MCF 10A (cell line): ENCODE measurements at regions not wholly inside any gene's neighbourhood (a gene's known extent, or its start where the extent isn't known, plus 50 kb on each side); places are given as distances from the start of the nearest gene placed in this dataset.

Source experiments
- BruUV-seq: library from RNA; stranded (reverse); fragments of 400-500 nt; replicated peaks from 2 replicates; lab custom pipeline; 2021; lab: Mats Ljungman, UMichigan
- CTCF ChIA-PET: fragments of 300-600 bp; sonication (Branson Sonifier 250); formaldehyde crosslinking; extraction: SDS; loops from one replicate; lab custom pipeline; 2021; ENCODE audit warnings: antibody characterized with exemption, inconsistent platforms; lab: Yijun Ruan, JAX
- POLR2A ChIA-PET: fragments of 300-600, 350-650 bp; sonication (Branson Sonifier 250); formaldehyde crosslinking; extraction: SDS; loops from one replicate; lab custom pipeline; 2020; ENCODE audit warnings: antibody characterized with exemption, inconsistent platforms; lab: Yijun Ruan, JAX
- DNase-seq: peaks from one replicate; pipeline ENCODE4 v3.0.0-alpha.2; 2018; ENCODE audit not compliant: unreplicated experiment
- H3K27ac Mint-ChIP-seq: one replicate; pipeline ENCODE4 v1.8.0; 2022; ENCODE audit warnings: mild to moderate bottlenecking, low read depth, mixed read lengths; ENCODE audit not compliant: unreplicated experiment
- H3K27me3 Mint-ChIP-seq: one replicate; pipeline ENCODE4 v1.8.0; 2022; ENCODE audit warnings: mixed read lengths; ENCODE audit not compliant: insufficient read depth, unreplicated experiment
- H3K36me3 Mint-ChIP-seq: one replicate; pipeline ENCODE4 v1.8.0; 2022; ENCODE audit warnings: mild to moderate bottlenecking, moderate library complexity, mixed read lengths; ENCODE audit not compliant: insufficient read depth, unreplicated experiment
- H3K4me1 Mint-ChIP-seq: one replicate; pipeline ENCODE4 v1.8.0; 2022; ENCODE audit warnings: mixed read lengths; ENCODE audit not compliant: insufficient read depth, unreplicated experiment
- H3K4me3 Mint-ChIP-seq: one replicate; pipeline ENCODE4 v1.8.0; 2022; ENCODE audit warnings: mild to moderate bottlenecking, moderate library complexity, mixed read lengths; ENCODE audit not compliant: unreplicated experiment
- H3K9me3 Mint-ChIP-seq: one replicate; pipeline ENCODE4 v1.8.0; 2022; ENCODE audit warnings: mixed read lengths; ENCODE audit not compliant: unreplicated experiment
- intact Hi-C: fragments of 100-400 bp; cut with micrococcal nuclease; formaldehyde crosslinking; loops from 2 replicates; pipeline ENCODE4 v1.14.1; 2022
- TF ChIP-seq, protein P1 (sequence below): fragments of 200-600 bp; IDR thresholded peaks from one replicate; pipeline ENCODE4 v1.8.0; 2022; ENCODE audit warnings: antibody characterized with exemption, mild to moderate bottlenecking; ENCODE audit not compliant: unreplicated experiment

DNA sequence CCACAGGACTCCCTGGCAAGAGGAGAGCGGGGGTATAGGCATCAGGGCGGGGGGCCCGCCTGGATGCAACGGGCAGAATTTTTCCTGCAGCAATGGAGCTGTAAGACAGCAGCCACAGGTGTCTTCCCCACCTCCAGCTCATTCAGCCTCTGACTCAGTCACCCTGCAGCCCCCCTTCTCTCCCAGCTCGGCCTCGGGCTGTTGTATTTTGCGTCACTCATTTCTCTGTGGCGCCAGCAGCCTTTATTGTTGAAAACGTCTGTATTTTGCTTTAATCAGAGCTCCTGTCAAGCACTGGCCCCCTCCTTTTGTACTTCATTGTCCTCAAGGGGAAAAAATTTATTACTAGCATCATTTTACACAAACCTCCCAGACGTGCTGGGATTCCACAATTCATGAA is 117.7 kb downstream of the WSCD1 start:
- H3K27ac Mint-ChIP-seq: no peak overlapping the region
- peak; percentile 11 for DNase-seq
- POLR2A ChIA-PET: no interaction called here
- TF ChIP-seq, protein P1, sequence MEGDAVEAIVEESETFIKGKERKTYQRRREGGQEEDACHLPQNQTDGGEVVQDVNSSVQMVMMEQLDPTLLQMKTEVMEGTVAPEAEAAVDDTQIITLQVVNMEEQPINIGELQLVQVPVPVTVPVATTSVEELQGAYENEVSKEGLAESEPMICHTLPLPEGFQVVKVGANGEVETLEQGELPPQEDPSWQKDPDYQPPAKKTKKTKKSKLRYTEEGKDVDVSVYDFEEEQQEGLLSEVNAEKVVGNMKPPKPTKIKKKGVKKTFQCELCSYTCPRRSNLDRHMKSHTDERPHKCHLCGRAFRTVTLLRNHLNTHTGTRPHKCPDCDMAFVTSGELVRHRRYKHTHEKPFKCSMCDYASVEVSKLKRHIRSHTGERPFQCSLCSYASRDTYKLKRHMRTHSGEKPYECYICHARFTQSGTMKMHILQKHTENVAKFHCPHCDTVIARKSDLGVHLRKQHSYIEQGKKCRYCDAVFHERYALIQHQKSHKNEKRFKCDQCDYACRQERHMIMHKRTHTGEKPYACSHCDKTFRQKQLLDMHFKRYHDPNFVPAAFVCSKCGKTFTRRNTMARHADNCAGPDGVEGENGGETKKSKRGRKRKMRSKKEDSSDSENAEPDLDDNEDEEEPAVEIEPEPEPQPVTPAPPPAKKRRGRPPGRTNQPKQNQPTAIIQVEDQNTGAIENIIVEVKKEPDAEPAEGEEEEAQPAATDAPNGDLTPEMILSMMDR: no peak
- peaks cover 5% of the 10 kb centered on the region for H3K4me1 Mint-ChIP-seq
- intact Hi-C loops: no loop called here
- H3K4me3 Mint-ChIP-seq: no peak overlapping the region
- CTCF ChIA-PET: no interaction called here
- peaks cover 7% of the 10 kb centered on the region for H3K9me3 Mint-ChIP-seq
- no peaks in the 10 kb centered on the region for H3K36me3 Mint-ChIP-seq
- H3K27me3 Mint-ChIP-seq: peaks cover 52% of the 10 kb centered on the region
- no TSS peak for BruUV-seq

DNA sequence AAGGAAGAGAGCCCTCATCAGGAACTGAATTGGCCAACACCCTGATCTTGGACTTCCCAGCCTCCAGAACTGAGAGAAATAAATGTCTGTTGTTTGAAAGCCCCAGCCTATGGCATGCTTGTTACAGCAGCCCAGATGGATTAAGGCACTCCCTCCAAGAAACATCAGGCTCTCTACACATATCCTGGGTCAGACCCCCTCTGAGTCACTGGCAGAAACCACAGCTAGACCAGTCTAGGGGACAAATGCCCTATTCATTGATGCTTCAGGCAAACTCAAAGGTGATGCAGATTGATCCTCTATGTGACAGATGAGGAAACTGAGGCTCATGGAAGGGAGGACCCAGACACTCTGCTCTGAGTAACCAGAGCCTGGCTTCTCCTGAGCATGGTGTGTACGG is 116.8 kb downstream of the WSCD1 start:
- Mint-ChIP-seq H3K4me3 (no peak overlapping the region), H3K27me3 (peaks cover 52% of the 10 kb centered on the region), H3K27ac (no peak overlapping the region), H3K9me3 (no peaks in the 10 kb centered on the region), H3K36me3 (no peaks in the 10 kb centered on the region), H3K4me1 (peaks cover 5% of the 10 kb centered on the region)
- TF ChIP-seq, protein P1: no peak
- no TSS peak for BruUV-seq
- POLR2A ChIA-PET: no interaction called here
- no peak for DNase-seq
- CTCF ChIA-PET: no interaction called here
- intact Hi-C loops: no loop called here

DNA sequence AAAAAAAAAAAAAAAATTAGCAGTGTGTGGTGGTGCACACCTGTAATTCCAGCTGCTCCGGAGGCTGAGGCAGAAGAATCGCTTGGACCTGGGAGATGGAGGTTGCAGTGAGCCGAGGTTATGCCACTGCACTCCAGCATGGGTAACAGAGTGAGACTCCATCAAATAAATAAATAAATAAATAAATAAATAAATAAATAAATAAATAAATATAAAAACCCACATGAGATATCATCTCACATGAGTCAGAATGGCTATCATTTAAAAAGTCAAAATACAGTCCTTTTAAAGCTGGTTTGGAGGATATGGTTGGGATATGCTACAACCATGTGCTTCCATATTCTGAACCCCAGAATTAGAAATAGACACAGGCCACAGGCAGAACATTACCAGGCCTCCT is 114.3 kb downstream of the WSCD1 start:
- TF ChIP-seq, protein P1: no peak
- Mint-ChIP-seq H3K36me3 (no peaks in the 10 kb centered on the region), H3K4me1 (peaks cover 5% of the 10 kb centered on the region), H3K9me3 (no peaks in the 10 kb centered on the region), H3K27me3 (peaks cover 53% of the 10 kb centered on the region), H3K27ac (no peak overlapping the region), H3K4me3 (no peak overlapping the region)
- ChIA-PET POLR2A (no interaction called here), CTCF (no interaction called here)
- no peak for DNase-seq
- no TSS peak for BruUV-seq
- intact Hi-C loops: no loop called here

DNA sequence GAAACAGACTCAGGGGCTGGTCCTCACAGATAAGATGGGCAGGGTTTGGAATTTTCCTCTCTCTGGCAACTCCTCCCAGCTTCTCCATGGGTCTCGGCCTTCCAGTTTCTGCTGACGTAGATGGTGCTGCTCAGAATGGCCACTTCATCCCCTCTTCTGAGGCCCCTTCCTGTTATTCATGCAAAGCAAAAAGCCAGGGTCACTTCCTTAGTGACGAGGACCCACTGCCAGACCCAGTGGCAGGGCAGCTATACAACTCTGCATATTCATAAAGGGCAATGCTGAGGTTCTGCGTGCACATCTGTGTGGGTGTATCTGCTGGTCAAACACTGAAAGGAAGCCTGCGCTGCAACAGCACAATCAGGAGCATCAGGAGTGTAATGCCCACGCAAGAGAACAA is 108.8 kb downstream of the WSCD1 start:
- Mint-ChIP-seq H3K36me3 (no peaks in the 10 kb centered on the region), H3K9me3 (no peaks in the 10 kb centered on the region), H3K4me1 (no peaks in the 10 kb centered on the region), H3K4me3 (no peak overlapping the region), H3K27me3 (peaks cover 80% of the 10 kb centered on the region), H3K27ac (no peak overlapping the region)
- ChIA-PET CTCF (no interaction called here), POLR2A (interaction anchor here (0.6 kb wide), 1 partner anchor 421 kb away, joined by 3 read pairs; no protein-coding TSS in a partner anchor)
- intact Hi-C loops: no loop called here
- no peak for DNase-seq
- BruUV-seq: no TSS peak
- TF ChIP-seq, protein P1: no peak
